HS-5 (cell line): ENCODE measurements at regions not wholly inside any gene's neighbourhood (a gene's known extent, or its start where the extent isn't known, plus 50 kb on each side); places are given as distances from the start of the nearest gene placed in this dataset.
A peak's percentile ranks its signal among the peaks of the same experiment; 100 is the strongest.
"Not testable (repeated sequence)": the region's sequence is repeated elsewhere in the genome, so short reads cannot be mapped to it uniquely, and the experiment has no call there.

Source experiments
- DNase-seq: peaks from one replicate; pipeline ENCODE4 v3.0.0-alpha.2; 2012; ENCODE audit warnings: low read depth

DNA sequence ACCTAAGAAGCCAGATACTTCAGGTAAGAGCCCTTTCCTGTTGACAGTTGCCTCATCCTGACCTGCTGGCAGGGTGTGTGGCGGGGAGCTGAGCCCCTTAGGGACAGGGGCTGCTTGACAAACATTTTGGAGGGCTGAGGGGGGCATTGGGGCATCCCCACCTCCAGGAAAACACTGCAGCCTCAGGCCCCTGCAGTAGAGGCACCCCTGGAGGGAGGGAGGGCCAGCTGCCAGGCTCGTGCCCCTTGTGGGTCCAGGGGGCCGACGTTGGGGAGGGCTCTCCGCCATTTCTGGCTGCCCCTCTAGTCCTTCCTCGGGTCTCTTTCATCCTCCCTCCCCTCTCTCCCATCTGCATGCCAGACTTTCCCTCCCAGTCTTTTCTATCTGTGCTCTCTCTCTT lies 177.3 kb downstream of the RPS24 start:
- no peak for DNase-seq

- DNase-seq, result peak; percentile 24
These were observed 177.9 kb downstream of the RPS24 start for GRCh38 chr10:78211561-78212051.

DNA sequence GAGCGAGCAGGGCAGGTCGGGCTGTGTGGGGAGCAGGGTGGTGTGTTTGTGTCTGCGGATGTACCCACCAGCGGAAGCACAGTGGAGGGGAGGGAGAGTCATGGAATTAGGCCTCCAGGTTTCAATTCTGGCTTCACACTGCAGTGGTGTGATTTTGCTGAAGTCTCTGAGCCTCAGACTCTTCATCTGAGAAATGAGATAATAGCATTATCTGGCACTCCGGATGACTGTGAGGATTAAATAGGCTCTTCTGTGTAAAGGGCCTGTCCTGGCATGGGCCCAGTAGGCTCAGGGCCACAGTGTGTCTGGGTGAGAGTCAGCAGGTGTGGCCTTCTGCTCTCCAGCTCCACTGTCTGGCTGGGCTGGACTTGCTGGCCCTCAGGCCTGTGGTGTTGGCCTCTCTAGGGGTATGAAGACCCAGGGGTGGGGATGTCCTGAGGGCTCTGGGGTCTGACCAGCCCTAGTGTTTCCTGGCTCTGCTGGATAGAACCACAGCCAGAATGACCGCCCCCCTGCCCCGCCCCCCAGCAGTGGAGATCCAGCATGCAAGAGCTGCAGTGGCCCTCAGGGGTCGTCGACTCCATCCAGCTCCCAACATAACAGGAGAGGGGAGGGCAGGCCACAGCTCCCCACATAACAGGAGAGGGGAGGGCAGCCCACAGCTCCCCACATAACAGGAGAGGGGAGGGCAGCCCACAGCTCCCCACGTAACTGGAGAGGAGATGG lies 178.6 kb downstream of the RPS24 start:
- DNase-seq, result no peak

DNA sequence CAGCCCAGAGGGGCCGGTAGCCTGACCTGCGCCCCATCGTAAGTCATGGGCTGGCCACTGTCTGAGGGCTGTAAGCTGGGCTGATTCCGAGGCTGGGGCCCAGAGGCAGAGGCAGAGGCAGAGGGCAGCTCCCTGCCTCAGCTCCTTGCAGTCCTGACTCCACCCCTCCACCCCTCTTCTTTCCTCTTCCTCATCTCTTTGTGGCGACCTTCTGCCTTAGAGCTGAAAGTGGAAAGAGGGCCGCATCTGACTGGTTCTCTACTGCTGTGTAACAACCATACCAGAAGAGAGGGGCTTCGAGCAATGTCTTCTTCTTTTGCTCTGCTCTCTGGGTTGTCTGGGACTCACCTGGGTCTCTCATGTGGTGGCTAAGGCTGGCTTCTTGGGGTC lies 179.1 kb downstream of the RPS24 start:
- DNase-seq, result no peak

DNA sequence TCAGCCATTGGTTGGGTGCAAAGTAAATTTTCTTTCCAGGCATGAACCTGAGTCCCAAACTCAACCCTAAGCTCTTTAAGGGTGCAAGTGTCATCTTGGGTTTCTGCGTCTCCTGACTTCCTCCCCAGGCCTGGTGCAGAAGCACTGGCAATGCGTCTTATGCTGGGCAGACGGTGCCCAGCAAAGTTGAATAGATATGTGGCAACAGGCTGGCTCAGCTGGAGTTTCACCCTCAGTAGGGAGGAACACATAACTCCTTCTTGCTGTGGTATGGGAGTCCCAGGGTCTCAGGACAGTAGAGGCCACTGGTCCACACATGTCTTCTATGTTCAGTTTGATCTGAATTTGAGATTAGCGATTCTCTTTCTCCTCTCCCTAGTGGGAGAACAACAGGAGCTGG lies 181.3 kb downstream of the RPS24 start:
- DNase-seq, result no peak

DNA sequence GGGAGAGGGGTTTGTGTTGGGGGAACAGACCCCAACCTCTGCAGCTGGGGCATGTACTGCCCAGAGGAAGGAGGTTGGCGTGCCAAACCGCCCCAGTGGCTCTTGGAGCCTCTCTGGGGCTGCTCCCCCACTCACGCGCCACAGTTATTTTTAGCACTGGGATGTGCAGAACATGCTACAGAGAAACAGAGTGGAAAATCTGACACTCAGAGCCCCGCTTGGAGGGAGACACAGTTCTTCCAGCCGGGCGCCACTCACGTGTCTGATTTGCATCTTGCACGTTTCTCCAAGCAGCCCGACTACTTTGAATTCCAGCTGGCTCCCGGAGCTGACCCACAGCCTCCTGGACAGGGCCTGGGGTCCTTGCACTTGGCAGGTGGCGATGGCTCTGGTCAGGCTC lies 182.0 kb downstream of the RPS24 start:
- DNase-seq, result no peak

GRCh38 chr10:78217336-78217735 lies 183.7 kb downstream of the RPS24 start:
- no peak for DNase-seq

DNA sequence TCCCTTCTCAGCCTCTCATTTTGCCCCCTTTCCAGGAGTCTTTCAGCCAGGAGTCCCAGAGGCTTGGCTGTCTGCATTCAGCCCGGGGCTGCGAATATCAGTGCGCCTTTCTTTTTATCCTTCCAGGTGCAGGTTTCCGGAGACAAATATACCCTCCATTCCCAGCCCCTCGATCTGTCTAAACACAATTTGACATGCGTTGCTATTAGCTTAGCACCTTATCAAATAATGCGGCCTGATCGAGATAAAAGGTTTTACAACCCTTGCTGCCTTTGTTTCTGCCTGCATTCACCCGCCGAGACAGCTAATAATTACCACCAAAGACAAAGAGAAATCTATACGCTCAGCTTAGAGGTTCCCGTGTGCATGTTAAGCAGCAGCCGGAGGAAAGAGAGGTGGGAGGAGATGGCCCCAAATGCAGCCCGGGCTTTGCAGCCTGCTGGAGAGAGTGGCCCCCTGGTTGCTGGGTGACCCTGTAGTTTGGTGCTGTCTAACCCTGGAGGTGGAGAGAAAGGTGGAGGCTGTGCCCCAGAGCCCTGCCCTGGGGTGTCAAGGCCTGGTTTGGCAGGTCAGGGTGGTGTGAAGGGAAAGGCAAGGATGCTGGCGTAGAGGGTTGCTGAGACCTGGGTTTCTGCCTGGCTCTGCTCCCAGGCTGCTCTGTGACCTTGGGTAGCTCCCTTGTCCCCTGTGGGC lies 185.3 kb downstream of the RPS24 start:
- no peak for DNase-seq

DNA sequence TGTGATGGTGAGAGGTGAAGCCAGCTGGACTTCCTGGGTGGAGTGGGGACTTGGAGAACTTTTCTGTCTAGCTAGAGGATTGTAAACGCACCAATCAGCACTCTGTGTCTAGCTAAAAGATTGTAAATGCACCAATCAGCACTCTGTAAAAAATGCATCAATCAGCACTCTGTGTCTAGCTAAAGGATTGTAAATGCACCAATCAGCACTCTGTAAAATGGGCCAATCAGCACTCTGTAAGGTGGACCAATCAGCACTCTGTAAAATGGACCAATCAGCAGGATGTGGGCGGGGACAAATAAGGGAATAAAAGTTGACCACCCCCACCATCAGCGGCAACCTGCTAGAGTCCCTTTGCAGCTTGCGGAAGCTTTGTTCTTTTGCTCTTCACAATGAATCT lies 185.9 kb downstream of the RPS24 start:
- DNase-seq, result not testable (repeated sequence)

- no peak for DNase-seq
These were observed 187.1 kb downstream of the RPS24 start for GRCh38 chr10:78220781-78221180.

- DNase-seq, result no peak
These were observed 188.6 kb downstream of the RPS24 start for GRCh38 chr10:78222096-78222790.

- no peak for DNase-seq
These were observed 189.4 kb downstream of the RPS24 start for GRCh38 chr10:78223088-78223487.

- DNase-seq, result no peak
These were observed 190.9 kb downstream of the RPS24 start for GRCh38 chr10:78224602-78225001.

DNA sequence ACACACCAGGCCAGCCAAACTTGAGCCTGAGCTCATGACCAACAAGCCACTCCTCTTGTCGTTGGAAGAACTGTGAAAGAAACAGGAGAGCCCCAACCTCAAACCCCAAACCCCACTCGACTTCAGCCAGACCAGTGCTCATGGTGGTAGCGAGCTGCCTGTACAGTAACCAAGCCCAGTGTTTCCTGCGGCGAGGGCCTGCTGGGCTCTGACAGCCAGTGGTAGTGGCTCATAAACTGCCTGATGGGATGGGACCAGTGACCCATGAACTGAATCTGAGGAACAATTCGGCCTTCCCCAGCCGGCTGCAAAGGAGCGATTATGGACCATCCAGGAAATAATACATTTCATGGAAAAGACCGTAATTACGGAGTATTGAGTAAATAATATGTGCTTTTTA lies 191.9 kb downstream of the RPS24 start:
- DNase-seq, result no peak

- DNase-seq, result no peak
These were observed 195.8 kb downstream of the RPS24 start for GRCh38 chr10:78229489-78229888.

DNA sequence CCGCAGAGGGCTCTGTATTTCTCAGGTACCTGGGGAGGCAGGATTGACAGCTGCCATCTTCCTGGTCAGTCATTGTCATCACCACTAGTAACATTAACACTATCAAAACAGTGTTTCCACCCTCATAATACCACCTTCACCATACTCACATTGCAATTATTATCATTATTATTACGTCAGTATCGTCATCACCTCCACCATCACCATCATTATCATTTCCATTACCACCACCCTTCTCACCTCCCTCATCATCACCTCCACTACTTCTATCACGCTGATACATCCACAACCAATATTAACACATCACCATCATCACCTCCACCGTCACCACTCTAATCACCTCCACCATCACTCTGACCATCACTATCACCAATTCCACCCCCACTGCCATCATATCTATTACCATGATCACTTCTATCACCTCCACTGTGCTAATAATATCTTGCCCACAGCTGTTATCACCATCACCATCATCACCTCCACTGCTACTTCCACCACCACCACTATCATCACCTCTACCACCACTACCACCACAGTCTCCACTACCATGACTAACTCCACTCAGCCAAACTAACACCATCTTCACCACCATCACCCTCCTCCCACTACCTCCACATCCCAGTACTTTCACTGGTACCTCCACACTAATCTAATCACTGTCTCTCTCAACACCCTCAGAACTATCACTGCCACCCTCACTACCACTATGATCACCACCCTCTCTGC lies 196.4 kb downstream of the RPS24 start:
- no peak for DNase-seq

GRCh38 chr10:78231327-78231726 lies 197.7 kb downstream of the RPS24 start:
- DNase-seq, result no peak

DNA sequence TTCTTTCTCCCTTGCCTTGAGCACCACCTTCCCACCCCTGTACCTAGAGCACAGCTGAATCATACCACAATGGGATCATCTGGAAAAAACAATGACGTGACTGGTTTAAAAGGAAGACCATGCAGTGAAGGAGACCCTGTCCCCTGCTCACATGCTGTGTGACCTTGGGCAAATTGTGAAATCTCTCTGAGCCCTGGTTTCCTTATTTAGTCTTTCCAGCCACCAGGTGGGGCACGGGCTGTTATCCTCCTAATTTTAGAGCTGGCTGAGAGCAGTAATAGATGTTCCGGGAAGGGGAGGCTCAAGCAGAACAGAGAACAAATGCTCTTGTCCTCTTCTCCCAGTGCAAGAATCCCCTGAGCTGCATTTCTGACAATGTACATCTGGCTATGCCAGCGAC lies 198.3 kb downstream of the RPS24 start:
- no peak for DNase-seq

DNA sequence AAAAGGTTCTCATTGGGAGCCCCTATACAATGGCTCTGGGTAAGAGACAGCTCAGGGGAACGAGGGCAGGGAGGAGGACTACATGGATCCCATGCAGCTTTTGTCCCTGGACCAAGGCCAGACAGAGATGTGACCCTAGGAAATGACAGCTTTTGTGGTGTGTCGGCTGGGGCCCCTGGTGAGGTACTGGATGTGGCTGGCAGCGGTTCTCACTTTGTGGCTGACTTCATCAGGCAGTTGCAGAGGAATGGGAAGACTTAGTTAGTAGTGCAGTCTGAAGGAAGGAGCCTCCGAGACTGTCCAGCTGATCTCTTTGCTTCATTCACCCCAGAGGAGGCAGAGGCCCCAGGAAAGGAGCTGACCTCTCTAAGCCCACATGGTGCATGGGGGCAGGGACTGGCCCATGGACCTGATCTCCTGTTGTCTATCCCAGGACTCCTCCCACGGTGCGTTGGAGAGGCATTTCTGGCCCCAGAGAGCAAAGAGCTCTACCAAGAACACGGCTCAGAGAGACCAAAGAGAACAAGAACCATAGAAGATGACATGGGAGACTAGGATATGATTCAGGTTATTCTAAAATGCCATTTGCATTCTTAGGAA lies 202.9 kb downstream of the RPS24 start:
- DNase-seq, result no peak

DNA sequence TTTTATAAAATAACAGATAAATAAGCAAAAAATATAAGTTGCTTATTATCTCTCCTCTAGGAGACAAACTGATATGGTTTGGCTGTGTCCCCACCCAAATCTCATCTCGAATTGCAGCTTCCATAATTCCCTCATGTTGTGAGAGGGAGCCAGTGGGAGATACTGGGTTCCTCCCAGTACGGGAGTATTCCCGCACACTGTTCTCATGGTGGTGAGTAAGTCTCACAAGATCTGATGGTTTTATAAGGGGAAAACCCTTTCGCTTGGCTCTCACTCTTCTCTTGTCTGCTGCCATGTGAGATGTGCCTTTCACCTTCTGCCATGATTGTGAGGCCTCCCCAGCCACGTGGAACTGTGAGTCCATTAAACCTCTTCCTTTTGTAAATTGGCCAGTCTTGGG lies 204.3 kb downstream of the RPS24 start:
- DNase-seq, result not testable (repeated sequence)

DNA sequence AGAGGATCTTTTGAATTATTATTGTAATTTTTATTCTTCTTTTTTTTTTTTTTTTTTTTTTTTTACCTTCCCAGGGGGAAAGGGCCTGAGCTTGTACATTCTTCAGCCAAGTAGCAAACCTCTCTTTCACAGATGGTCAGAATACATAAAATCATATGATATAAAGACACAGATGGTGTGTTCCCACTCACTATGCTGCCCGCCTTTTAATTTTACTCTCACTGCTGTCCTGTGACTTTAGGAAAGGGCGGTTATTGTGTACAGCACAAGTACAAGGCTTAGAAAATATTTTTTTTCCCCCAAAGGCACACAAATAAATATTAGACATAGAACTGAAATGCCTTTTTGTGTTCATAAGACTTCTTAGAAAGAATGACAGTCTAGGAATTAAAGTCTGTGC lies 213.6 kb downstream of the RPS24 start:
- no peak for DNase-seq

- DNase-seq, result no peak
These were observed 214.2 kb downstream of the RPS24 start for GRCh38 chr10:78247821-78248220.
